ENCODE measurements at regions not wholly inside any gene's neighbourhood (a gene's known extent, or its start where the extent isn't known, plus 50 kb on each side); places are given as distances from the start of the nearest gene placed in this dataset.

DNA sequence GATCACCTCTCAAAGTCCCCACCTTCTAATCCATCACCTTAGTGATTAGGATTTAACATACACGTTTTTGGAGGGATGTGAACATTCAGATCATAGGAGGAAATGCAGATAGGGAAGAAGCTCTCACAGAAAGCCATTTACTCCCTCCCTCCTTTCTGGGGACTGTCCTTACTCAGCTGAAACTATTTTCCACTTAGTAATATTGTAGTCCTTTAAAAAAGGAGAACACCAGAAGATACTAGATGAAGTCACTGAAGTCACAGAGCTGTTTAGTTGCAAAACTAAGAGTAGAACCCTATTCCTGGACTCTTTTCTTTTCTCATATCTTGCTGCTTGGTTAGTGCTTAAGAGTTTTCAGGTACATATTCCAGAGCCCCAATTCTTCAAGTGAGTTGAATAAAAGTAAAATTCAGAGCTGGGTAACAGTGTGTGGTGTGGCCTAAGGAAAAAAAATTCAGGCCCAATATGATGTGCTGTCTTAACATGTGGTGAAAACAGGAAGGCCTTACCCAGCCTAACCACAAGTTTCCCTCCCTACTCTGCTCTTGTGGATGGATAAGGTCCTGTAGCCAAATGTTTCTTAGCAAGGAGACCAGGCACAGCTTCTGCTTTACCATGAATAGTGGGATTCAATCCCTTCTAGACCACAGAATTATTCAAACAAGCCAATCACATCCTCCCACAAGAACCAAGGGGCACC lies 135.7 kb downstream of the INHBA start:
- no peak overlapping the region for H3K9ac ChIP-seq (ENCODE audit: extremely low read depth, insufficient read length, low read length)
- no peak overlapping the region for H2BK12ac ChIP-seq (ENCODE audit: insufficient read length, low read depth, low read length)
- H3K23ac ChIP-seq (ENCODE audit: insufficient read length, low read depth, low read length), result no peak overlapping the region
- no peak overlapping the region for H4K8ac ChIP-seq (replicated peaks; ENCODE audit: insufficient read length, low read depth, low read length)
- no peak overlapping the region for H2BK20ac ChIP-seq (ENCODE audit: low read depth, low read length, poor library complexity, severe bottlenecking)
- no peak overlapping the region for H2BK5ac ChIP-seq (ENCODE audit: insufficient read length, low read length)
- no peaks in the 10 kb centered on the region for H4K20me1 ChIP-seq (ENCODE audit: control insufficient read depth, insufficient read depth, insufficient read length)
- Mint-ChIP-seq H3K36me3 (ENCODE audit: insufficient read depth in 1 of 3, low read depth in 3 of 3) (peaks cover 1 to 4% (median 2%) of the 10 kb centered on the region in 3 experiments; a peak in 3 of 7 replicates), H3K27ac (no peak overlapping the region), H3K9me3 (0 out of 5 replicates have a peak, but pooled peaks cover 0 to 3% of the 10 kb centered on the region in 2 experiments), H3K4me1 (peaks cover 34 to 39% of the 10 kb centered on the region in 2 experiments), H3K4me3 (no peak overlapping the region), H3K27me3 (ENCODE audit: low read depth) (peaks cover 2% of the 10 kb centered on the region; the same call in 1 of the 2 replicates)
- DNase-seq, result no peak
- H2BK120ac ChIP-seq (ENCODE audit: low read depth, low read length, poor library complexity, severe bottlenecking), result no peak overlapping the region
- no peak overlapping the region for H4K5ac ChIP-seq (ENCODE audit: insufficient read length, low read depth, low read length)
- 0 out of 2 replicates have a peak, but pooled peaks cover 3% of the 10 kb centered on the region for H3K4me1 ChIP-seq (ENCODE audit: insufficient read depth, low read length)
- no peaks in the 10 kb centered on the region for H3K79me2 ChIP-seq (ENCODE audit: insufficient read depth, low read length)
- H3K18ac ChIP-seq (ENCODE audit: insufficient read length, low read depth, low read length), result no peak overlapping the region
- H3K27ac ChIP-seq (ENCODE audit: insufficient read length, low read depth, low read length), result no peak overlapping the region
- H3T11ph ChIP-seq (ENCODE audit: low read length), result no peak overlapping the region
- H2BK15ac ChIP-seq (ENCODE audit: low read depth, low read length), result no peak overlapping the region
- no peak overlapping the region for H2AK5ac ChIP-seq (ENCODE audit: insufficient read length, low read length)
- no CpG with 5 or more reads among the region's 1 CpG for WGBS (ENCODE audit: extremely low coverage, insufficient read length, low lambda C conversion rate)
- TF ChIP-seq, protein P1, sequence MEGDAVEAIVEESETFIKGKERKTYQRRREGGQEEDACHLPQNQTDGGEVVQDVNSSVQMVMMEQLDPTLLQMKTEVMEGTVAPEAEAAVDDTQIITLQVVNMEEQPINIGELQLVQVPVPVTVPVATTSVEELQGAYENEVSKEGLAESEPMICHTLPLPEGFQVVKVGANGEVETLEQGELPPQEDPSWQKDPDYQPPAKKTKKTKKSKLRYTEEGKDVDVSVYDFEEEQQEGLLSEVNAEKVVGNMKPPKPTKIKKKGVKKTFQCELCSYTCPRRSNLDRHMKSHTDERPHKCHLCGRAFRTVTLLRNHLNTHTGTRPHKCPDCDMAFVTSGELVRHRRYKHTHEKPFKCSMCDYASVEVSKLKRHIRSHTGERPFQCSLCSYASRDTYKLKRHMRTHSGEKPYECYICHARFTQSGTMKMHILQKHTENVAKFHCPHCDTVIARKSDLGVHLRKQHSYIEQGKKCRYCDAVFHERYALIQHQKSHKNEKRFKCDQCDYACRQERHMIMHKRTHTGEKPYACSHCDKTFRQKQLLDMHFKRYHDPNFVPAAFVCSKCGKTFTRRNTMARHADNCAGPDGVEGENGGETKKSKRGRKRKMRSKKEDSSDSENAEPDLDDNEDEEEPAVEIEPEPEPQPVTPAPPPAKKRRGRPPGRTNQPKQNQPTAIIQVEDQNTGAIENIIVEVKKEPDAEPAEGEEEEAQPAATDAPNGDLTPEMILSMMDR (conservative IDR thresholded peaks at IDR 0.05), result no peak
- H4K91ac ChIP-seq (ENCODE audit: insufficient read length, low read depth, low read length), result no peak overlapping the region
- no peaks in the 10 kb centered on the region for H3K23me2 ChIP-seq (ENCODE audit: insufficient read length, low read depth, low read length, poor library complexity, severe bottlenecking)
- no peak overlapping the region for H2AFZ ChIP-seq (ENCODE audit: low read length)
- H3K9me3 ChIP-seq (ENCODE audit: control insufficient read depth, low read depth, low read length), result no peaks in the 10 kb centered on the region
- no peak overlapping the region for H3K4me2 ChIP-seq (ENCODE audit: insufficient read depth, insufficient read length, low read length)
- no peak overlapping the region for H3K14ac ChIP-seq (ENCODE audit: insufficient read depth, low read length)
- no peaks in the 10 kb centered on the region for H3K79me1 ChIP-seq (ENCODE audit: insufficient read depth, low read depth, low read length, poor library complexity, severe bottlenecking)
- no peaks in the 10 kb centered on the region for H3K27me3 ChIP-seq (ENCODE audit: insufficient read depth, low read length)
- H3K4ac ChIP-seq (ENCODE audit: low read depth, low read length), result no peak overlapping the region
- H3K56ac ChIP-seq (ENCODE audit: insufficient read length, low read depth, low read length), result no peak overlapping the region

All from H9 (cell line).